HEK293T (cell line): ENCODE measurements at regions not wholly inside any gene's neighbourhood (a gene's known extent, or its start where the extent isn't known, plus 50 kb on each side); places are given as distances from the start of the nearest gene placed in this dataset.

Experiments used
- ARNT ChIP-seq: fragments of 450-650 bp; IDR thresholded peaks from 2 replicates; pipeline ENCODE4 v1.6.1; 2017; ENCODE audit warnings: mild to moderate bottlenecking
- BHLHE40 ChIP-seq: fragments of 450-650 bp; IDR thresholded peaks from 2 replicates; pipeline ENCODE4 v1.6.1; 2016; ENCODE audit warnings: mild to moderate bottlenecking, moderate library complexity, borderline replicate concordance
- CTBP1 ChIP-seq: fragments of 450-650 bp; IDR thresholded peaks from 2 replicates; pipeline ENCODE4 v1.6.1; 2016; ENCODE audit warnings: borderline replicate concordance
- ELF4 ChIP-seq: fragments of 450-650 bp; IDR thresholded peaks from 2 replicates; pipeline ENCODE4 v1.6.1; 2017; ENCODE audit warnings: antibody characterized with exemption
- FOXA1 ChIP-seq: fragments of 450-650 bp; IDR thresholded peaks from 2 replicates; pipeline ENCODE4 v1.6.1; 2016; ENCODE audit warnings: mild to moderate bottlenecking
- L3MBTL2 ChIP-seq: fragments of 450-650 bp; conservative IDR thresholded peaks from 2 replicates; pipeline ENCODE4 v1.6.1; 2016; ENCODE audit warnings: mild to moderate bottlenecking
- LEF1 ChIP-seq: fragments of 450-650 bp; IDR thresholded peaks from 2 replicates; pipeline ENCODE4 v1.6.1; 2017; ENCODE audit warnings: mild to moderate bottlenecking, borderline replicate concordance
- NFRKB ChIP-seq: fragments of 450-650 bp; IDR thresholded peaks from 2 replicates; pipeline ENCODE4 v1.6.1; 2016; ENCODE audit warnings: mild to moderate bottlenecking, moderate library complexity
- SP1 ChIP-seq: fragments of 450-650 bp; IDR thresholded peaks from 2 replicates; pipeline ENCODE4 v1.6.1; 2017
- SUZ12 ChIP-seq: fragments of 450-650 bp; IDR thresholded peaks from 2 replicates; pipeline ENCODE4 v1.6.1; 2016; ENCODE audit warnings: mild to moderate bottlenecking
- TF ChIP-seq, protein P1 (sequence below): fragments of 450-650 bp; IDR thresholded peaks from 2 replicates; pipeline ENCODE4 v1.6.1; 2016

DNA sequence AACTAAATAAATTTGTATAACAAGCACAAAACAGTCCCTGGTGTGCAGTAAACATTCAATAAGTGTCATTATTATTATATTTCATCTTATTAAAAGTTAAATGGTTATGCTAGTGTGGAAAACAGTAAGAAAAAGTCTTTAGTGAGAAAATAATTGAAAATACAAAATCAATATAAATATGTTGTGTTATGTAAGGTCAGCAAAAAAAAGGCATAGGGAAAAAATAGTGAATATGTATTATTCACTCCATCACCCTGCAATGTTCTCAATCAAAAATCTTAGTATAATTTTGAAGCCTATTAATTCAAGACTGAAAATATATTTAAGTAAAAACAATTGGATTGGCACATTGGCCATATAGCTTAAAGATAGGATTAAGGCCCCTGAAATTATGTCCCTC, 63.3 kb upstream of the KCNMB2 start:
- TF ChIP-seq FOXA1: no peak
- TF ChIP-seq ELF4: no peak
- no peak for TF ChIP-seq SUZ12
- no peak for TF ChIP-seq ARNT
- TF ChIP-seq SP1: no peak
- no peak for TF ChIP-seq L3MBTL2
- no peak for TF ChIP-seq LEF1
- no peak for TF ChIP-seq CTBP1
- no peak for TF ChIP-seq BHLHE40
- TF ChIP-seq NFRKB: no peak
- TF ChIP-seq, protein P1, sequence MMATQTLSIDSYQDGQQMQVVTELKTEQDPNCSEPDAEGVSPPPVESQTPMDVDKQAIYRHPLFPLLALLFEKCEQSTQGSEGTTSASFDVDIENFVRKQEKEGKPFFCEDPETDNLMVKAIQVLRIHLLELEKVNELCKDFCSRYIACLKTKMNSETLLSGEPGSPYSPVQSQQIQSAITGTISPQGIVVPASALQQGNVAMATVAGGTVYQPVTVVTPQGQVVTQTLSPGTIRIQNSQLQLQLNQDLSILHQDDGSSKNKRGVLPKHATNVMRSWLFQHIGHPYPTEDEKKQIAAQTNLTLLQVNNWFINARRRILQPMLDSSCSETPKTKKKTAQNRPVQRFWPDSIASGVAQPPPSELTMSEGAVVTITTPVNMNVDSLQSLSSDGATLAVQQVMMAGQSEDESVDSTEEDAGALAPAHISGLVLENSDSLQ: no peak
